Stomach smooth muscle (tissue), 2 donors: ENCODE measurements at regions not wholly inside any gene's neighbourhood (a gene's known extent, or its start where the extent isn't known, plus 50 kb on each side); places are given as distances from the start of the nearest gene placed in this dataset.
"Not testable (repeated sequence)": the region's sequence is repeated elsewhere in the genome, so short reads cannot be mapped to it uniquely, and the experiment has no call there.

Experiments
- H3K27ac ChIP-seq: one replicate; pipeline ENCODE4 v1.7.0; 2013; ENCODE audit warnings: mild to moderate bottlenecking, low read length, inconsistent platforms
- H3K27me3 ChIP-seq, 2 donors: one replicate each; pipeline ENCODE4 v1.7.0; 2013; ENCODE audit warnings: low read length in 2 of 2; ENCODE audit not compliant: insufficient read depth in 2 of 2, control insufficient read depth in 1 of 2
- H3K36me3 ChIP-seq, 2 donors: one replicate each; pipeline ENCODE4 v1.7.0; 2013; ENCODE audit warnings: low read length in 2 of 2; ENCODE audit not compliant: control insufficient read depth in 2 of 2, insufficient read depth in 2 of 2
- H3K4me1 ChIP-seq: one replicate; pipeline ENCODE4 v1.7.0; 2013; ENCODE audit warnings: low read length; ENCODE audit not compliant: control insufficient read depth, insufficient read depth
- H3K4me3 ChIP-seq, 2 donors: one replicate each; pipeline ENCODE4 v1.7.0; 2013; ENCODE audit warnings: low read length in 2 of 2
- H3K9ac ChIP-seq, 2 donors: one replicate each; pipeline ENCODE4 v1.7.0; 2013; ENCODE audit warnings: low read length in 2 of 2, mild to moderate bottlenecking in 1 of 2
- H3K9me3 ChIP-seq, 2 donors: one replicate each; pipeline ENCODE4 v1.7.0; 2013; ENCODE audit warnings: low read length in 2 of 2; ENCODE audit not compliant: control insufficient read depth in 2 of 2
- donor health status: healthy.
- donor health status: Pancreatic carcinoma.

DNA sequence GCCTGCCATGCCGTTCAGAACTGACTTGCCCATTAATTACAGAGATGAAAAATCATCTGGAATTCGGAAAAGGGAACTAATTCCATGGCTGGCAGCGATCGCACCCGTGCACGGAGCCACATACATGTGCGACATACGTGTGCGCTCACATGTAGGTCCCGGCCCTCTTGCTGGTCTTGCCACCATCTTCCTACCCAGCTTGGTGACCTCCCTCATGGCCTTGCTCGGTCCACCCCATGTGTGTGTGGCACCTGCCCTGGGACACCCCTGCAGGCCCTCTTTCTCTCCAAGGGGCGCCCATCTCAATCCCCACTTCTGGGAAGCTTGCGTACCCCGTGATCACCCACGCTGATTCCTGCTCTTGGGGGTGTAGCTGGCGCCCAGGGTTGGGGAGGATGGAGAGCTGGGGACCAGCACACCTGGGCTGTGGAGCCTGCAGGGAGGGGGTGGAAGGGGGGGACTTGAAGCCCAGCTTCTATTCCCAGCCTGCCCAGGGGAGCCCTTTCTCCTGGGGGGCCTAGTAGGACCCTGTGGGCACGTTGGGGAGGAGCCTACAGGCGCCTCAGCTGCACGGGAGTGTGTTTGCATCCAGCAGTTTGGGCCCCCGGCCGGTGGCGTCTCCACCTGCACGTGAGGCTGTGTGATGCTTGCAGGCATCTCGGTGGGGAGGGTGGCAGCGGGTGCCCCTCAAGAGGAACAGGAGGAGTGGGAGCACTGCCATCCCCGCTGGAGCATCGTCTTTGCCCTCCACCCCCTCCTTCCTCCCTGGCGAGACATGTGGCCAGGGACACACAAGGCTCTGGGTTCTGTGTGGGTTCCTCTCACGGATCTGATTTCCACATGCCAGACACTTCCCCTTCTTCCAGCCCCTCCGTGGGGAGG lies 112.6 kb downstream of the CRLF3 start:
- H3K27ac ChIP-seq, H3K27me3 ChIP-seq, H3K9me3 ChIP-seq, H3K4me3 ChIP-seq, H3K36me3 ChIP-seq, H3K9ac ChIP-seq: not testable (repeated sequence)
- H3K4me1 ChIP-seq = peaks cover 16% of the 10 kb centered on the region

DNA sequence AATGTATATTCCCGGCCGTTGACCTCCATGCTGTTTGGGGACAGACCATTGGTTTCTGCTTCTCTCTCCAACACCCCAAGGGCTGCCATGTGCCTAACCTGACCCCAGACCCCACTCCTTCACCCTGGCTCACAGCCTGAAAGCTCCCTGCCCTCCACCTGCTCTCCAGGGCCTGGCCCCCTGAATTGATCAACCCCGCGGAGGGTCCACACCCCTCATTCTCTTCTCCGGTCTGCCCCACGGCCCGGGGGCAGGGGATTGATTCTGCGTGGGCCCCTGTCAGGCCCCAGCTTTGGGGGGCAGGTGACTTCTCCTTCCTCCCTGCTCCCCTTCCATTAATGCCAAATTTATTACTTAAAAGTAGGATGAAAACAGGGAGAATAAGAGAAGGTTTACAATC lies 113.3 kb downstream of the CRLF3 start:
- H3K4me1 ChIP-seq = peaks cover 16% of the 10 kb centered on the region
- H3K27me3 ChIP-seq, H3K9me3 ChIP-seq, H3K36me3 ChIP-seq, H3K9ac ChIP-seq, H3K27ac ChIP-seq, H3K4me3 ChIP-seq: not testable (repeated sequence)

DNA sequence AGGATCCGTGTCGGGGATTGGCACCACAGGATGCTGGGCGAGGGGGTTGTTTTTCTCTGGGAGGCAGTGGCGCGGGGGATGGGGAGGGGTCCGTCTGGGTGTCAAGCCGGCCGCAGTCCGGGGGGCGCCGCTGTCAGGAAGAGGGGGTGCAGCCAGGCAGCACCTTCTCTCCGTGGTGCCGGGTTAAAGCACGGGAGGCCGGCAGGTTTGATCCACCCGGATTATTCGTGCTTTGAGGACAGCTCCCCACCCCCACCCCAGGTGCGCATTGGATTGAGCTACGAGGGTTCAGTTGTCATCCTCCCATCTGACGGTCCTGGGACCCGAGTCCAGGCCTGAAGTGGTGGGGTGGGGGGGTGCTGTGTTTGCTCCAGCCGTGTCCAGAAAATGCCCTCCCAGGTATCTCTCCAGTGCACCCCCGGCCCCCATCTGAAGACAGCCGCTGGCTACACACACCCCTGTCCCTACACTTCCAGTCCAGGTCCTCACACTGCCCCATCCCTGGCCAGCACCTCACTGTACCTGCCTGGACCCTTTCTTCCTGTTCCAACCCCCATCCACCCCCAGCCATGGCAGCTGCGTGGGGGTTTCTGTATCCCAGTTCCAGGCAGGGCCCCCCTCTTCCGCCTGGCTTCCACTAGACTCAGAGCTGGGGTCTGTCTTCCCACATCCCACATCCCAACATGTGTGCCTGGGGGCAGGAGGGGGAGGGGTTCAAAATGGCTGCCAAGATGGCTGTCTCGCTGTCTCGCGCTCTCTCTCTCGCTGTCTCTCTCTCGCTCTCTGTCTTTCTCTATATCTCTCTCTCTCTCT lies 114.0 kb downstream of the CRLF3 start:
- H3K27me3 ChIP-seq, H3K9ac ChIP-seq, H3K36me3 ChIP-seq, H3K9me3 ChIP-seq, H3K27ac ChIP-seq: not testable (repeated sequence)
- peak overlapping the region; percentile 35 to 79 for H3K4me3 ChIP-seq
- peaks cover 18% of the 10 kb centered on the region for H3K4me1 ChIP-seq

DNA sequence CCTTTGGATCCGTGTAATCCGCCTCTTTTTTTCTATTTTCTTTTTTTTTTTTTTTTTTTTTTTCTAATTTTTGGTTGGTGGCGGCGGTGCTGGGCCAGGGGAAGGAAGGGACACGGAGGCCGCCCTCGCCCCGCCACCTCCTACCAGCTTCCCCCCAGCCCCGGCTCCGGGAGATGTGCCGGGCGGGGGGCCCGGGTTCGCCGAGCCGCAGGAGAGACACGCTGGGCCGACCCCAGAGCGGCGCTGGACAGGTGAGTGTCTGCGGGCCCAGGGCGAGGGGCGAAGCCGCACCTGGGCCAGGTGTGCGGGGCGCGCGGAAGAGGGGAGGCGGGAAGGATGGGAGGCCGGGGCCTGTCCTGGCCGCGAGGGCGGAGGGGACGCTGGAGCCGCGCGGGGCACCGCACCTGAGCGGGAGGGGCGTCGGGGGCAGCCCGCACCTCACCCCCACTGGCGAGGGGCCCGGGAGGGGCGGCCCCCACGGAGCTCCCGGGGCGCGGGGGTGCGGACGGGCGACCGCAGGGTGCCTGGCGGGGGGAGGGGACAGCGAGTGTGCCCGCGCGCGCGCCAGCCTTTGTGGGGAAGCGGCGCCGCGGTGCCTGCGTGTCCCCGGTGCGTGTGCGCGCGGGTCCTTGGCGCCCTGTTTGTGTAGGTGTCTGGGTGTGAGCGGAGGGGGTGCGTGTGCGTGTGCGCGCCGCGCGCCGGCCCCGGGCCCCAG lies 114.8 kb downstream of the CRLF3 start:
- Histone ChIP-seq H3K4me3 (peak overlapping the region; percentile 40 to 79), H3K4me1 (peaks cover 18% of the 10 kb centered on the region), H3K9ac (peak overlapping the region in 1 of 2 donors; percentile 28)
- not testable (repeated sequence) for H3K27me3 ChIP-seq, H3K9me3 ChIP-seq, H3K27ac ChIP-seq, H3K36me3 ChIP-seq

DNA sequence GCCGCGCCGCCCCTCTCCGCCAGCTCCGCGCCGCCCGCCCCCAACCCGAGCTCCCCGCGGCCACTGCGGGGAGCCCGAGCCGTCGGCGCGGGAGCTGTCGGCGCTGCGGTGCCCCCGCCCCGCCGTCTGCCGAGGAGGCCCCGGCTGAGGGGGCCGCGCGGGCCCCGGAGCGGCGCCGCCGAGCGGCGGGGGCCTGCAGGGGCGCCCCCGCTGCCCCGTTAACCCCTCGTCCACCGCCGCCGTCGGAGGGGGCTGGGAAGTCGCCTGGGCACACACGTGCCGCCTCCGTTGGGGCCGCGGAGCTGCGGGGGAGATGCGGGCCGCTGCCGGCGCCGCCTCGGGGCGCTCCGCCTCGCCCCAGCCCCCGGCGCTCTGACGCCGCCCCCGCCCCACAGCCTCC lies 115.4 kb downstream of the CRLF3 start:
- H3K27me3 ChIP-seq, H3K36me3 ChIP-seq, H3K9ac ChIP-seq, H3K27ac ChIP-seq, H3K9me3 ChIP-seq: not testable (repeated sequence)
- Histone ChIP-seq H3K4me1 (peaks cover 18% of the 10 kb centered on the region), H3K4me3 (peak overlapping the region in 1 of 2 donors; percentile 79)

DNA sequence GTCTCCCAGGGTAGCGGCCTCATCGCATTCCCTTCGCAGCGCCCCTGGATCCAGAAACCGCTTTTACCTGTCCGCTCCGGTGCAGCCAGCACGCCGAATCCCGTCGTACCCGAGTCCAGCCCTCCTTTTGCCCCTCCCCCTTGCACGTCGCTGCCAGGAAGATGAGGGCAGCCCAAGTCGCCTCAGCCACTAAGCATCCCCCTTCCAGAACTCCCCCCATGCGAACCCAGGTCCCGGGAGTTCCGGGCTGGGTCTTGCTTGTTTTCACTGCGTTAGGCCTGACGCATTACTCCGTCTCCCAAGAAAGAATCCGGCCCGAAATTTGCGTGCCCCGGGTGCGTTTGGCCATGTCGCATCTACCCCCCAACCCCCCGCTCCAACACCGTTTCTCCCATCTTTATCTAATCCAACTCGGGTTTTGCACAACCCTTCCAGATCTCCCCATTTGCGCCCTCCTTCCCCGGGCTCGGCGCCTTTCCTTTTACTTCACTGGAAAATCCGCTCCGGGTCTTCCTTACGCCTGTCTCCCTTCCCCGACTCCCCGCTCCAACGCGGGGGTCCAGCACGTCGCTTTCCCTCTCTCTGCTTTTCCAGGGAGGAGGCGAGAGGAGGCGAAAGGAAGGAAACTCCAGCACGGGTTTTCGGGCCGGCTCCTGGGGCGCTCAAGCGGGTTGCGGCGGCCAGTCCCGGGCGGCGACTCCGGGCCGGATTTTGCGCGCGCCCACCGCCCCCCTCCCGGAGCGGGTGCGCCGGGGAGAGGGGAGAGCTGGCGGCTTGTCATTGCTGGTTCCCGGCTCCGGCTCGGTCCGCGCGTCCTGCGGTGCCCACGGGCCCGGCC lies 116.0 kb downstream of the CRLF3 start:
- H3K9me3 ChIP-seq, H3K27me3 ChIP-seq, H3K27ac ChIP-seq, H3K36me3 ChIP-seq: not testable (repeated sequence)
- Histone ChIP-seq H3K4me1 (peaks cover 18% of the 10 kb centered on the region), H3K4me3 (peak overlapping the region; percentile 75 to 79), H3K9ac (peak overlapping the region; percentile 31 to 36)

DNA sequence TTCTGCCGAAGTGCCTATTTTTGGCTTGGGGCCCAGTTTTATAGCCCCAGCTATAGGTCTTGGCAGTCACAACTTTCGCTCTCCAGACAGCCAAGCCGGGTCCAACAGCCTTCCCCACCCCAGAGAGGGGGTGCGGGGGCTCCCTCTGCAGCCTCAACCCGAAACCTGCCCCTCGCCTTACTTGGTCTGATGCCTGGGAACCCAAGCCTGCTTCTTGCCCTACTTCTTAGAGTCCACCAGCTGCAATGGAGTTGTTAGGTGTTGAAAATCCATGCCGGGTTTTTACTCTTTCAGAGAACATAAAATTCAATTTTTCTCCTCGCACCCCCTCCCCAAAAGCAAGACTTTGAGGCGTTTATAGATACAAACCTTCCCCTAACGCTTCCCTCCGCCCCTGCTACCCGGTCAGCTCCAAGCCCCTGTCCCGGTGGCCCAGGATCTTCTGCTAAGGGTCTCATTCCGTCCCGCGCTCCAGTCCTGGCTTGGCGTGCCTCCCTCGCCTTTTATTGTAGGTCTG lies 116.7 kb downstream of the CRLF3 start:
- not testable (repeated sequence) for H3K27ac ChIP-seq, H3K27me3 ChIP-seq, H3K9me3 ChIP-seq, H3K36me3 ChIP-seq
- Histone ChIP-seq H3K4me1 (peaks cover 18% of the 10 kb centered on the region), H3K9ac (peak overlapping the region in 1 of 2 donors; percentile 31), H3K4me3 (peak overlapping the region; percentile 75 to 79)

DNA sequence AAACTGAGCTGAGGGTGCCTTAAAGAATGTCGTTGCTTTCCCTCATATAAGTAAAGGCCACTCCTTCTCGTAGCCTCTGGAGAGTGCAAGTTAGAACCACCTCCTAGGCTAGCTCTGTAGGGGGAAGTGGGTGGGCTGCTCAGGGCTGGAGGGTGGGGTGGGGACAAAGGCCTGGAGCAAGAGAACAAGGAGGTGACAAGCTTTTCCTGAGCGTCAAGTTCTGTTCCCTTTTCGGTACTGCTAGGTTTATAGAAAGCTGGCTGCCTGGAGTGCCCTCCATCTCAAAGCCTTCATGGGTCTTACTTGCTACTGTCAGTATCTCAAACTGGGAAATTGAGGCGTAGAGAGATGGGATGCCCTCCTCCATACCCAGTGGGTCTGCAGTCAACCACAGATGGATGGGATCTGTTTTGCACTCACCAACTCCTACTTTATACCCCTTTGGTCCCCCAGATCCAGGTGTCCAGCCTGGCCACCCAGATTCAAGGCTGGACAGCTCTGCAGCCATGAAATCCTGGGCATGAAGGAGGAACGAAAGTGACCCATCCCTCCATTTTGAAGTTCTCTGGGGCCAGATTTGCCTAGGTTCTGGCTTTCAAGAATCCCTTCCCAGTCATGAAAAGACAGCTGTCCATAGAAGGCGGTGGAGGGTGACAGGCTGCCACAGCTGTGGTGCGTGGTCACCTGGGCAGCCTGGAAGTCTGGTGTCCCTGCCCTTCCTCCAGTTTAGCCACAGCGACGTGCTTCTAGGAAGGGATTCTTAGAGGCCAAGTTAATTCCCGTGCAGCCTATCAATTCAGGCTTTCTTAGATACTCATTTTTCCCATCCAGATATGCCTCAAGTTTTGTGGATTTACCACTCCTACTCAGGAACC lies 117.8 kb downstream of the CRLF3 start:
- H3K9me3 ChIP-seq, H3K36me3 ChIP-seq, H3K27me3 ChIP-seq, H3K9ac ChIP-seq, H3K27ac ChIP-seq, H3K4me3 ChIP-seq: not testable (repeated sequence)
- peaks cover 18% of the 10 kb centered on the region for H3K4me1 ChIP-seq

DNA sequence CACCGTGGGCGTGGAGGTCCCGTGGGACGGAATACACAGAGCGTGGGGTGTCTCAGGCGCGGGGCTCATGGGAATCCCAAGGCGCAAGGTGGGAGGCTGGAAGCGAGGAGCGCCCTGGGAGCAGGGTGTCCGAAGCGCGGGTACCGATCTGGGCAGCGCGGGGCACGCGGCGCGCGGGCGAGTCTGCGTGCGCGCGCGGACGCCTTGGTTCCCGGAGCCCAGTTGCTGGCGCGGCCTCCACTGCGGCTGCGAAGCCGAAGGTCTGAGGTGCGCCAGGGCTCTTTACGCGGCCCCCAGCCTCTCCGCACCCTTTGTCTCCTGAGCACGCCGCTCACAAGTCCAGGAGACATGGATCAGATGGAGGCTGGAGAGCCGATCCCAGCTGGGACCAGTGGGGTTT lies 118.5 kb downstream of the CRLF3 start:
- H3K4me1 ChIP-seq = peaks cover 17% of the 10 kb centered on the region
- not testable (repeated sequence) for H3K27me3 ChIP-seq, H3K4me3 ChIP-seq, H3K9ac ChIP-seq, H3K9me3 ChIP-seq, H3K36me3 ChIP-seq, H3K27ac ChIP-seq
